ENCODE measurements at regions not wholly inside any gene's neighbourhood (a gene's known extent, or its start where the extent isn't known, plus 50 kb on each side); places are given as distances from the start of the nearest gene placed in this dataset.

GRCh38 chr11:98398508-98398907 lies 622.2 kb upstream of the CNTN5 start:
- TF ChIP-seq CTCF (IDR thresholded peaks at IDR 0.05; ENCODE audit: low read depth, low read length, poor library complexity, severe bottlenecking) = no peak
- TF ChIP-seq EZH2phosphoT487 (IDR thresholded peaks at IDR 0.05; ENCODE audit: borderline replicate concordance, low read length) = no peak
